Muscle of leg (tissue), 3 donors: ENCODE measurements at regions not wholly inside any gene's neighbourhood (a gene's known extent, or its start where the extent isn't known, plus 50 kb on each side); places are given as distances from the start of the nearest gene placed in this dataset.

Experiments used
- DNase-seq: peaks from one replicate; pipeline ENCODE4 v3.0.0; 2013
- H3K27ac ChIP-seq: one replicate; pipeline ENCODE4 v1.5.1; 2013; ENCODE audit warnings: mild to moderate bottlenecking, low read length, control low read depth
- H3K27me3 ChIP-seq: one replicate; pipeline ENCODE4 v1.6.1; 2013; ENCODE audit warnings: low read length; ENCODE audit not compliant: control insufficient read depth, insufficient read depth
- H3K36me3 ChIP-seq: one replicate; pipeline ENCODE4 v1.6.1; 2013; ENCODE audit warnings: low read length; ENCODE audit not compliant: control insufficient read depth, insufficient read depth
- H3K4me1 ChIP-seq: one replicate; pipeline ENCODE4 v1.6.1; 2013; ENCODE audit warnings: low read length; ENCODE audit not compliant: control insufficient read depth, insufficient read depth
- H3K4me3 ChIP-seq: one replicate; pipeline ENCODE4 v1.5.1; 2013; ENCODE audit warnings: low read length, control low read depth
- H3K9me3 ChIP-seq: replicated peaks from 2 replicates; pipeline ENCODE4 v1.6.1; 2013; ENCODE audit warnings: low read depth, low read length; ENCODE audit not compliant: control insufficient read depth
- WGBS: methylation state at CpG from one replicate; pipeline ENCODE4 v1.1.5; 2013; ENCODE audit warnings: missing lambda C conversion rate; ENCODE audit not compliant: insufficient coverage; 5-methylcytosine and 5-hydroxymethylcytosine counted together

GRCh38 chr6:113427617-113428016 lies 429.5 kb upstream of the MARCKS start:
- Histone ChIP-seq H3K27ac (no peak overlapping the region), H3K4me1 (no peaks in the 10 kb centered on the region), H3K36me3 (no peaks in the 10 kb centered on the region), H3K27me3 (no peaks in the 10 kb centered on the region), H3K4me3 (no peak overlapping the region), H3K9me3 (no peaks in the 10 kb centered on the region)
- DNase-seq: no peak
- no CpG with 5 or more reads among the region's 2 CpGs for WGBS

- Histone ChIP-seq H3K27ac (no peak overlapping the region), H3K4me3 (no peak overlapping the region), H3K4me1 (peaks cover 3% of the 10 kb centered on the region), H3K36me3 (no peaks in the 10 kb centered on the region), H3K9me3 (no peaks in the 10 kb centered on the region), H3K27me3 (no peaks in the 10 kb centered on the region)
- WGBS: 84% methylated on average over 3 of the region's 4 CpGs
- DNase-seq: no peak
Observed at GRCh38 chr6:113428702-113429101, 428.4 kb upstream of the MARCKS start.

- Histone ChIP-seq H3K27me3 (no peaks in the 10 kb centered on the region), H3K4me1 (peaks cover 3% of the 10 kb centered on the region), H3K27ac (no peak overlapping the region), H3K36me3 (no peaks in the 10 kb centered on the region), H3K9me3 (no peaks in the 10 kb centered on the region), H3K4me3 (no peak overlapping the region)
- DNase-seq: no peak
- 83% methylated on average over 1 of the region's 1 CpG for WGBS
Observed at GRCh38 chr6:113432521-113433334, 424.4 kb upstream of the MARCKS start.

- no CpG with 5 or more reads among the region's 6 CpGs for WGBS
- H3K27ac ChIP-seq: no peak overlapping the region
- DNase-seq: peak; percentile 70
- H3K4me3 ChIP-seq: no peak overlapping the region
- no peaks in the 10 kb centered on the region for H3K9me3 ChIP-seq
- H3K4me1 ChIP-seq: peaks cover 3% of the 10 kb centered on the region
- H3K36me3 ChIP-seq: no peaks in the 10 kb centered on the region
- no peaks in the 10 kb centered on the region for H3K27me3 ChIP-seq
Observed at GRCh38 chr6:113433335-113433991, 423.7 kb upstream of the MARCKS start.

- no peaks in the 10 kb centered on the region for H3K36me3 ChIP-seq
- H3K27me3 ChIP-seq: no peaks in the 10 kb centered on the region
- H3K4me3 ChIP-seq: no peak overlapping the region
- peaks cover 3% of the 10 kb centered on the region for H3K4me1 ChIP-seq
- no peak for DNase-seq
- WGBS: 100% methylated on average over 1 of the region's 3 CpGs
- no peaks in the 10 kb centered on the region for H3K9me3 ChIP-seq
- no peak overlapping the region for H3K27ac ChIP-seq
Observed at GRCh38 chr6:113434641-113435040, 422.5 kb upstream of the MARCKS start.

- DNase-seq: no peak
- Histone ChIP-seq H3K27me3 (no peaks in the 10 kb centered on the region), H3K27ac (no peak overlapping the region), H3K4me3 (no peak overlapping the region), H3K4me1 (peaks cover 3% of the 10 kb centered on the region), H3K36me3 (no peaks in the 10 kb centered on the region), H3K9me3 (no peaks in the 10 kb centered on the region)
- no CpG with 5 or more reads among the region's 3 CpGs for WGBS
Observed at GRCh38 chr6:113437566-113437965, 419.6 kb upstream of the MARCKS start.

- Histone ChIP-seq H3K27ac (no peak overlapping the region), H3K36me3 (no peaks in the 10 kb centered on the region), H3K4me1 (no peaks in the 10 kb centered on the region), H3K4me3 (no peak overlapping the region), H3K9me3 (no peaks in the 10 kb centered on the region), H3K27me3 (no peaks in the 10 kb centered on the region)
- WGBS: 56% methylated on average over 5 of the region's 7 CpGs
- DNase-seq: no peak
Observed at GRCh38 chr6:113439866-113440265, 417.3 kb upstream of the MARCKS start.

- Histone ChIP-seq H3K36me3 (no peaks in the 10 kb centered on the region), H3K4me3 (no peak overlapping the region), H3K9me3 (no peaks in the 10 kb centered on the region), H3K4me1 (no peaks in the 10 kb centered on the region), H3K27me3 (no peaks in the 10 kb centered on the region), H3K27ac (no peak overlapping the region)
- DNase-seq: no peak
- WGBS: no CpG with 5 or more reads among the region's 1 CpG
Observed at GRCh38 chr6:113442040-113442439, 415.1 kb upstream of the MARCKS start.

- H3K36me3 ChIP-seq: no peaks in the 10 kb centered on the region
- no CpG with 5 or more reads among the region's 3 CpGs for WGBS
- no peaks in the 10 kb centered on the region for H3K4me1 ChIP-seq
- H3K9me3 ChIP-seq: no peaks in the 10 kb centered on the region
- H3K27me3 ChIP-seq: no peaks in the 10 kb centered on the region
- H3K4me3 ChIP-seq: no peak overlapping the region
- no peak for DNase-seq
- H3K27ac ChIP-seq: no peak overlapping the region
Observed at GRCh38 chr6:113445201-113445600, 411.9 kb upstream of the MARCKS start.

- Histone ChIP-seq H3K4me1 (no peaks in the 10 kb centered on the region), H3K27ac (no peak overlapping the region), H3K9me3 (no peaks in the 10 kb centered on the region), H3K27me3 (no peaks in the 10 kb centered on the region), H3K36me3 (no peaks in the 10 kb centered on the region), H3K4me3 (no peak overlapping the region)
- WGBS: 80% methylated on average over 1 of the region's 5 CpGs
- peak; percentile 28 for DNase-seq
Observed at GRCh38 chr6:113447088-113447831, 409.9 kb upstream of the MARCKS start.
